ENCODE measurements at regions not wholly inside any gene's neighbourhood (a gene's known extent, or its start where the extent isn't known, plus 50 kb on each side); places are given as distances from the start of the nearest gene placed in this dataset.

DNA sequence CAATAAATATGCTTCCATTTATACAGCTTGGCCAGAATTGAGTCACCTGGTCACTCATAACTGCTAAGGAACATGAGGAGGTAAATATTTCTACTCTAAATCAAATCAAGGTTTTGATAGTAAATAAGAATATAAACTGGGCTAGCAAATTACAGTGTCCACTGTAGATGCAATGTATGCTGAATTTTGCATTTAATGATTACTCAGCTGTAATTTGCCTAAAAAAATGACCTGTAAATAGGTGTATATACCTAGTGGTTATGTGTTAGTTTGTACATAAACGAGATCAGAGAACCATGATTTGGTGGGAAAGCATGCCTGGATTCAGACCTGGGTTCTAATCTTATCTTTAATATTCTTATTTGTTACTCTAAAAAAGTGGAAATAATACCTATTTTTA is 76.6 kb upstream of the CNTN1 start:
- intact Hi-C loops (cut with micrococcal nuclease) = no loop called here

DNA sequence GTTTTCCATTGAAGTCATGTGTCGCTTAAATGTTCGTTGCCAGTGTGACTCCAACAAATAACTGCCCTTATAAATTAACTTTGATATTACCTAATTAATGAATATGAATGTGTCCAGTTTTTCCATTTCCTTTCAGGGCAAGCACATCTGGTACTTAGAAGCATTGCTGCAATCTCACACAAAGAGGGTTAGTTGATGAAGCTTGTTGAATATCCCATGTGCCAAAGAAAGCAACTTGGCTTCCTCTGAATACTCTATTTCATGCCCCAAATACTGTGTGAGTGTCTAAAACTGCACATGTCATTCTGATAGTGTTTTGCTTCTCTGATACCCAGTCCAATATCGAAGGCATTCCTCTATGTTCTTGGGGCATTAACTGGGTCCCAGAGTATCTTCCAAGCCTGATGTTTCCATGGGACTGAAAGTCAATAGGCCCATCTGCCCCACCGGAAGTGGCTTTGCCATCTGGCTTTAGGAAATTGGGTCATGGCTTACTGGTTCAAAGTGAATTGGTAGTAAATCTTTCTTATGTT is 75.8 kb upstream of the CNTN1 start:
- intact Hi-C loops (cut with micrococcal nuclease) = no loop called here

DNA sequence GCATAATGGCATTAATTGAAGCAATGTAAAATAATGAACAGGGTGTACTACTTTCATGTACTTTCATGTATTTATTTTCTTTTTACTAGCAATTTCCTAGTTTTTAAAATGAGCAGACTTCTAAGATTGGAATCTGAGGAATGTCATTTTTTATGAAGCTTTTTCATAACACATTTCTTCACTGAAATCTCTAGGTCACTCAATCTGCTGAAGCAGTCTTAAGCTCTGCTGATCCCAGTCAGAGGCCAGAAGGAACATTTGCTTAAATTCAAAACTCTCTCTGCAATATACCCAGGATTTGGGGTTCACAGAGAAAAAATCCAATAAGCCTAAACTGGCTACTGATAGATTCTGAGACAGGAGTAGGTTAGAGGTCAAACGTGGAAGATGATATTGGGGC is 73.6 kb upstream of the CNTN1 start:
- intact Hi-C loops (cut with micrococcal nuclease) = no loop called here

GRCh38 chr12:40620564-40621019 is 71.6 kb upstream of the CNTN1 start:
- intact Hi-C loops (cut with micrococcal nuclease) = no loop called here

- intact Hi-C loops (cut with micrococcal nuclease) = loop anchor here (1.0 kb wide), 1 partner anchor 299 kb away; no protein-coding TSS in a partner anchor
Measured at GRCh38 chr12:40622246-40622838, 69.9 kb upstream of the CNTN1 start.

GRCh38 chr12:40632171-40632570 is 60.1 kb upstream of the CNTN1 start:
- intact Hi-C loops (cut with micrococcal nuclease) = no loop called here

- intact Hi-C loops (cut with micrococcal nuclease) = no loop called here
Measured at GRCh38 chr12:40632933-40633332, 59.3 kb upstream of the CNTN1 start.

GRCh38 chr12:40634517-40635131 is 57.6 kb upstream of the CNTN1 start:
- intact Hi-C loops (cut with micrococcal nuclease) = no loop called here

- intact Hi-C loops (cut with micrococcal nuclease) = no loop called here
Measured at GRCh38 chr12:40635141-40635731, 57.0 kb upstream of the CNTN1 start.

Measured in T-helper 1 cell treated with Interleukin-12 subunit alpha and Interleukin-12 subunit beta and Interleukin-4 antibody, amounts not matched to agents 30 ng/mL and 1 ng/mL, for 36 hours (primary cell).